GM18858 (cell line): ENCODE measurements at regions not wholly inside any gene's neighbourhood (a gene's known extent, or its start where the extent isn't known, plus 50 kb on each side); places are given as distances from the start of the nearest gene placed in this dataset.
"Not testable (repeated sequence)": the region's sequence is repeated elsewhere in the genome, so short reads cannot be mapped to it uniquely, and the experiment has no call there.

Source experiments
- ATAC-seq: cut with Tn5 transposase; IDR thresholded peaks from one replicate; pipeline ENCODE4 v1.9.1; 2021; ENCODE audit not compliant: unreplicated experiment

GRCh38 chr2:187775196-187775595 is 221.0 kb upstream of the TFPI start:
- ATAC-seq = no peak

- no peak for ATAC-seq
These were observed 221.4 kb upstream of the TFPI start for GRCh38 chr2:187775651-187776050.

GRCh38 chr2:187782301-187782700 is 228.1 kb upstream of the TFPI start:
- no peak for ATAC-seq

GRCh38 chr2:187783446-187783845 is 229.2 kb upstream of the TFPI start:
- ATAC-seq = no peak

GRCh38 chr2:187784138-187784537 is 229.9 kb upstream of the TFPI start:
- not testable (repeated sequence) for ATAC-seq

- ATAC-seq = no peak
These were observed 245.4 kb upstream of the TFPI start for GRCh38 chr2:187799601-187800000.

GRCh38 chr2:187803816-187804215 is 249.6 kb upstream of the TFPI start:
- no peak for ATAC-seq

- ATAC-seq = no peak
These were observed 260.9 kb upstream of the TFPI start for GRCh38 chr2:187815113-187815512.

- ATAC-seq = no peak
These were observed 265.4 kb upstream of the TFPI start for GRCh38 chr2:187819624-187820023.

GRCh38 chr2:187825108-187825507 is 270.9 kb upstream of the TFPI start:
- ATAC-seq = no peak

GRCh38 chr2:187826023-187826422 is 271.8 kb upstream of the TFPI start:
- ATAC-seq = no peak

- ATAC-seq = no peak
These were observed 280.6 kb upstream of the TFPI start for GRCh38 chr2:187834787-187835186.

GRCh38 chr2:187838690-187839089 is 284.5 kb upstream of the TFPI start:
- no peak for ATAC-seq

GRCh38 chr2:187842315-187842714 is 288.1 kb upstream of the TFPI start:
- ATAC-seq = no peak

GRCh38 chr2:187842978-187843847 is 289.0 kb upstream of the TFPI start:
- peak; percentile 68 for ATAC-seq

- no peak for ATAC-seq
These were observed 293.3 kb upstream of the TFPI start for GRCh38 chr2:187847245-187848208.

GRCh38 chr2:187851955-187852561 is 297.8 kb upstream of the TFPI start:
- no peak for ATAC-seq

- no peak for ATAC-seq
These were observed 299.2 kb upstream of the TFPI start for GRCh38 chr2:187853381-187853791.

GRCh38 chr2:187854801-187855200 is 300.6 kb upstream of the TFPI start:
- ATAC-seq = no peak

GRCh38 chr2:187855689-187856088 is 301.5 kb upstream of the TFPI start:
- ATAC-seq = no peak

- no peak for ATAC-seq
These were observed 303.6 kb upstream of the TFPI start for GRCh38 chr2:187857826-187858225.
